ENCODE measurements at regions not wholly inside any gene's neighbourhood (a gene's known extent, or its start where the extent isn't known, plus 50 kb on each side); places are given as distances from the start of the nearest gene placed in this dataset.

- no peak for TF ChIP-seq CTCF (conservative IDR thresholded peaks at IDR 0.05; ENCODE audit: low read depth, low read length)
- TF ChIP-seq EZH2phosphoT487 (IDR thresholded peaks at IDR 0.05; ENCODE audit: borderline replicate concordance, low read length), result no peak
- no peak for TF ChIP-seq EZH2 (IDR thresholded peaks at IDR 0.05; ENCODE audit: low read length, unreplicated experiment)
These were observed 75.7 kb downstream of the C3orf38 start for GRCh38 chr3:88225326-88226008.

Data from PC-3 (cell line).